ENCODE measurements at regions not wholly inside any gene's neighbourhood (a gene's known extent, or its start where the extent isn't known, plus 50 kb on each side); places are given as distances from the start of the nearest gene placed in this dataset.

GRCh38 chr6:119544325-119545175, 195.0 kb upstream of the MAN1A1 start:
- Histone ChIP-seq H3K4me3 (no peak overlapping the region), H3K36me3 (replicated peaks in 1 of 2; ENCODE audit: insufficient read depth in 1 of 2, low read depth in 2 of 2) (no peaks in the 10 kb centered on the region), H3K27me3 (no peaks in the 10 kb centered on the region), H3K9me3 (no peaks in the 10 kb centered on the region), H3K4me1 (no peaks in the 10 kb centered on the region), H3K27ac (no peak overlapping the region)
- ATAC-seq, result no peak
- 82 to 88% methylated on average over 4 of the region's 4 CpGs for WGBS, 2 donors
- DNase-seq, result no peak
- intact Hi-C loops (cut with DNase I), result no loop called here
- TF ChIP-seq POLR2A (IDR thresholded peaks at IDR 0.05), result no peak
- no peak for TF ChIP-seq CTCF (IDR thresholded peaks at IDR 0.05)

DNA sequence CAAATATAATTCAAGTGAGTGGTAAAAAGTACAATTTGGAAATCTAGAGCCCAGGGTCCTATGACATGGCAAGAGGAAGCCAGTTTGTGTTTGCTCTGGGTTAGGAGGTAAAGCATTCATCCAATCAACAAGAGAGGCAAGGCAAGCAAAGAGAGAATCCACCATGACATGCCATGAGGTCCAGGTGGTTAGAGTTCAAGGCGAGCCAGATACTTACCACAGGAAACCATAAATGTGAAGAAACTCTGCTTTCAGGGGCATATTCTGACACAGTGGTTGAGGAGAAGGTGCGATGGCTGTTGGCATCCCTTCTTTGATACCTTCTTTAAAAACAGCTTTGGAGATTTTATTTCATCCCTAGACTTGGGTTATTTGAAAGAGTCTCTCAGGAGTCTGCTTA, 193.8 kb upstream of the MAN1A1 start:
- H3K27me3 ChIP-seq, result no peaks in the 10 kb centered on the region
- H3K27ac ChIP-seq, result no peak overlapping the region
- ATAC-seq, result no peak
- no peak for DNase-seq
- intact Hi-C loops (cut with DNase I), result no loop called here
- TF ChIP-seq CTCF (IDR thresholded peaks at IDR 0.05) (no peak), POLR2A (IDR thresholded peaks at IDR 0.05) (no peak)
- no peaks in the 10 kb centered on the region for H3K4me1 ChIP-seq
- no peaks in the 10 kb centered on the region for H3K9me3 ChIP-seq
- 78 to 95% methylated on average over 2 of the region's 2 CpGs for WGBS, 2 donors
- H3K4me3 ChIP-seq, result no peak overlapping the region
- H3K36me3 ChIP-seq (replicated peaks in 1 of 2; ENCODE audit: insufficient read depth in 1 of 2, low read depth in 2 of 2), result no peaks in the 10 kb centered on the region

GRCh38 chr6:119542037-119542436, 192.5 kb upstream of the MAN1A1 start:
- Histone ChIP-seq H3K36me3 (replicated peaks in 1 of 2; ENCODE audit: insufficient read depth in 1 of 2, low read depth in 2 of 2) (no peaks in the 10 kb centered on the region), H3K9me3 (no peaks in the 10 kb centered on the region), H3K27ac (no peak overlapping the region), H3K4me3 (no peak overlapping the region), H3K27me3 (no peaks in the 10 kb centered on the region), H3K4me1 (no peaks in the 10 kb centered on the region)
- DNase-seq, result no peak
- intact Hi-C loops (cut with DNase I), result no loop called here
- no peak for ATAC-seq
- TF ChIP-seq CTCF (IDR thresholded peaks at IDR 0.05), result no peak
- no peak for TF ChIP-seq POLR2A (IDR thresholded peaks at IDR 0.05)
- 85 to 100% methylated on average over 1 of the region's 1 CpG for WGBS, 2 donors

- peak; percentile 53 for ATAC-seq
- no peaks in the 10 kb centered on the region for H3K4me1 ChIP-seq
- H3K27me3 ChIP-seq, result no peaks in the 10 kb centered on the region
- H3K9me3 ChIP-seq, result no peaks in the 10 kb centered on the region
- 68 to 77% methylated on average over 3 of the region's 3 CpGs for WGBS, 2 donors
- H3K4me3 ChIP-seq, result no peak overlapping the region
- no peak overlapping the region for H3K27ac ChIP-seq
- intact Hi-C loops (cut with DNase I), result no loop called here
- no peak for DNase-seq
- H3K36me3 ChIP-seq (replicated peaks in 1 of 2; ENCODE audit: insufficient read depth in 1 of 2, low read depth in 2 of 2), result no peaks in the 10 kb centered on the region
- no peak for TF ChIP-seq POLR2A (IDR thresholded peaks at IDR 0.05)
- TF ChIP-seq CTCF (IDR thresholded peaks at IDR 0.05), result no peak
These were observed 191.8 kb upstream of the MAN1A1 start for GRCh38 chr6:119541132-119541905.

Data from body of pancreas (tissue), 4 donors.